ENCODE measurements at regions not wholly inside any gene's neighbourhood (a gene's known extent, or its start where the extent isn't known, plus 50 kb on each side); places are given as distances from the start of the nearest gene placed in this dataset.

- TF ChIP-seq CTCF (IDR thresholded peaks at IDR 0.05; ENCODE audit: low read depth, low read length, missing input control) (no peak), YY1 (IDR thresholded peaks at IDR 0.05) (no peak), ZBTB33 (IDR thresholded peaks at IDR 0.05) (no peak), REST (IDR thresholded peaks at IDR 0.05) (no peak), GABPA (IDR thresholded peaks at IDR 0.05 in 1 of 2, conservative IDR thresholded peaks at IDR 0.05 in 1 of 2) (no peak), RAD21 (IDR thresholded peaks at IDR 0.05) (no peak), ATF3 (IDR thresholded peaks at IDR 0.05) (no peak), SP1 (IDR thresholded peaks at IDR 0.05) (no peak), NR2F2 (IDR thresholded peaks at IDR 0.05) (no peak), EGR1 (IDR thresholded peaks at IDR 0.05; ENCODE audit: low read depth in 2 of 2) (no peak), JUND (IDR thresholded peaks at IDR 0.05) (no peak), TAF1 (conservative IDR thresholded peaks at IDR 0.05) (no peak)
These were observed 110.5 kb upstream of the NYAP2 start for GRCh38 chr2:225288986-225289385.

Data from liver (tissue), 3 donors.